Activated T-cell treated with anti-CD3 and anti-CD28 coated beads for 24 hours (primary cell): ENCODE measurements at regions not wholly inside any gene's neighbourhood (a gene's known extent, or its start where the extent isn't known, plus 50 kb on each side); places are given as distances from the start of the nearest gene placed in this dataset.

Source experiments
- DNase-seq: peaks from one replicate; pipeline ENCODE4 v3.0.0-alpha.2; 2020; ENCODE audit warnings: low read depth

DNA sequence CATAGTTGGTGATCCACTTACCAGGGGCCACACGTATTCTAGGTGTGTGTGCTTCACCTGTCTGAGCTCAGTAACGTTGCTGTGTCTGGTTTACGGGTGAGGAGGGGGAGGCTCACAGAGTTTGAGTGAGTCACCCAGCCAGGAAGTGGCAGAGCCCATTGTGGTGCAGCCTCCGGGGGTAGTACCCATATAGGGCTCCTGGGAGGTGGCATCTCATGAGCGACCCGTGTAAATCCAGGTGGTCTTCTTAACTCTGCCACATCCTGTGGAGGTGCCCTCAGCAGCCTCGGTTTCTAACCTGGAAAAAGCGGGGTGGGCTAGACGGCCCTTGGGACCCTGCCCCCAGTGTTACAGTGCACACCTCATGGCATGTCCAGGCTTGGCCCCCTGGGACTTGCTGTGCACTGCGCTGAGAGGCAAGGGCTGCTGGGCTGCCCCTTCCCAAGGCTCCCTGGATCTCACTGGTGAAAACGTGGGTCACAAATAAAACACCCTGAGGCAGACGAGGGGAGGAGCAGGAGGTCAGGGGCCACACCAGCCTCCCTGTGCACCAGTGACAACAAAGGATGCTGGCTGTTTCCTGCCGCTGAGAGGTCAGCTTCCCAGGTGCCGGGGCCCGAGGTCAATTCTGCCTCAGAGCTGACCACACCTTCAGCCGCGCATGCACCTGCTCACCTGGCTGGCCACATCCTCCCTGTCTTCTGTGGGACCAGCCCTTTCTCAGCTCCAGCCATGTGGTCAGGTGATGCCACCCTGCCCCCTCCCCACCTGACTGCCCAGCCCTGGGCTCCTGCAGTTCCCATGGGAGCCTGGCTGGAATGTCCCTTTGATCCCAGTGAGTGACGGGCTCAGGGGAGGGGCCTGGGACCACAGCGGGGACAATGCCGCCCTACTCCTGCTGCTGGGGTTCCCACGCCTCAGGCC, 305.1 kb downstream of the CTTN start:
- DNase-seq: no peak

DNA sequence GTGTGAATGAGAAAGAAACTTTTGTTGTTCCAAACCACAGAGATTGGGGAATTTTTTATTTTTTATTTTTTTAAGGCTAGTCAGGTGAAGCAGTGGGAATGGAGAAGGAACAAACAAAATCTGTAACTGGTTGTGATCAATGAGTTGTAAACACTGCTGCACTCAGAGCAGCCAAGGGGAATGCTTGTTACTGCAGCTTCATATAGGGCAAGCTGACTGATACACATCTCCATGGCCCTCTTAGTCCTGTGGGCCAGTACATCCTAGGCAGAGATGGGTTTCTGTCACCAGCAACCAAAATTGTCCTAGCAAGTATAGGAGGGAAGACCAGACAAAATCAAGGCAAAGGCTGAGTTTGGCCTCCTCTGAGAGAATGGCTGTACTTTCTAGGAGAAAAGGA, 306.8 kb downstream of the CTTN start:
- no peak for DNase-seq

DNA sequence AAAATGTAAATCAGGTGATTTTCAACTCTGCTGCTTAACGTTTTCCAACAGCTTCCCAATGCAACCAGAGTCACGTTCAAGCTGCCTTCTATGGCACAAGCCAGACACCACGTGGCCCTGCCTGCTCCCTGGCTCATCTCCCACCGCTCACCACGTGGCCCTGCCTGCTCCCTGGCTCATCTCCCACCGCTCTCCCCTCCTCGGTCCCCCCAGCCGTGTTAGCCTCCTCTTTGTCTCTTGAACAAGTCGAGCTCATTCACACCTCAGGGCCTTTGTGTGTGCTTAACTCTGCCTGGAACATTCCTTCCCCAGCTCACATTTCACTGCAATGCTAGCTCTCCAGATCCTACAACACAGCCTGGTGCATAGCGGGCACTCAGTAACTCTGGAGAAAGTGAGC, 307.6 kb downstream of the CTTN start:
- DNase-seq: no peak

DNA sequence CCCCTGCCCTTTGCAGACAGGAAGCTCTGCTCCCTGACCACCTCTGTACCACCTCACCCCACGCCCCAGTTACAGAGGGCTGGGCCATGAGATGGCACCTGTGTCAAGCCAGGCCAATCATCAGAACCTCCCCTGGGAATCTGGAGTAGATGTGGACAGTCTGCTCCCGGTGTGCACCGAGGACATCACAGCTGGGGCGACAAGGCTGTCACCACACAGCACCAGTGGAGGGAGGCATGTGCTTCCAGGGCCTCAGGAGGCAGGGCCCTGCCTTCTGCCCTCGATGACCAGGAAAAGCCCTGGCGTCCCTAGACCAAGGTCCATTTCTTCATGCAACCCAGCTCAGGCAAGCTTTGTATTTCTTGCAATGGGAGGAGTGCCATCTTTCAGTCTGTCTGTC, 309.5 kb downstream of the CTTN start:
- no peak for DNase-seq

DNA sequence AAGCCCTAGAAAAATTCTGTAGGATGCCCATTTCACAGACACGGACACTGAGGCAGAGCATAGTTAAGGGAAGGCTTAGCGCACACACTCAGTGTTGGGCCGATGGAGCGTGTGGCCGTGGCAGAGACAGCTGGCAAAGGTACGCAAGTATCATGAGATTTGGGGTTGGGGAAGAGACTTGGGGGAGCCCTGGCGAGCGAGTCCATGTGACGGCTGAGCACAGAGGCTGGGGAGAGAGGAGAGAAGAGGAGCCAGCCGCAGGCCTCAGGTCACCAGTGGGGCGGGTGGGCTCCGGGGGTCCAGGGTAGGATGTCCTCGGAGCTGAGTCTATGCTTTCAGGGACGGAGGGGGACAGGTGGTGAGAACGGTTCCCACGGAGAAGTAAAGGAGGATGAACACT, 311.3 kb downstream of the CTTN start:
- DNase-seq: no peak

DNA sequence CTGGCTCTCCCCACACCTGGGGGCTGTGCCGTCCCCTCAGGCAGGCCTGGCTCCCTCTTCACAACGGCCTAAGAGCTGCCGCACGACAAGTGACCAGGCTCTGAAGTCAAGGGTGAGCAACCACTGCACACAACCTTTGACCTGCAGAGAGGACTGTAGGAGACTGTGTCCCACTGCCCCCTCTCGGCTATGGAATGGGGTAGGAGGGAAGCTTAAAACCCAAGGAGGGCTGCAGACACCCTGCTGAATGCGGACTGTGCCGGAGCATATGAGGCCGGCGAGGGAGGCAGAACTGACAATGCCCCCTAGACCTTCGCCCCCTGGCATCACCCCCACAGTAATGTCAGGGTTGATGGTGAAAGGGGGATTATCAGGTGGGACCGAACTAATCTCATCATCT, 311.9 kb downstream of the CTTN start:
- no peak for DNase-seq

DNA sequence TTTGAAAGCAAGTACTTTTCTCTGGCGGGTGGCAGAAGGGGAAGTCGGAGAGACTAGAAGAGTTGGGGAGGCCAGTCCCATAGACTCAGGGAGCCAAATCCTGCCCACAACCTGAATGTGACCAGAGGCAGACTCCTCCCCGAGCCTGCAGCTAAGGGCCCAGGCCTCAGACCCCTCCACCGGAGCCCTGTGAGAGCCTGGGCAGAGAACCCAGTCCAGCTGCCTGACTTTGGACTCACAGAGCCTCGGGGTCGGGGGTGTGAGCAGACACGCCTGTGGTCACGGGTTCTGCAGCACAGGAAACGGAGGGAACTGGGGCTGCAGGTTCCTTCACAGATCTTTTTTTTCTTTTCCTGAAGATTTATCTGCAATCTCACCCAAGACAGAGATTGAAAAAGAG, 312.3 kb downstream of the CTTN start:
- DNase-seq: no peak

DNA sequence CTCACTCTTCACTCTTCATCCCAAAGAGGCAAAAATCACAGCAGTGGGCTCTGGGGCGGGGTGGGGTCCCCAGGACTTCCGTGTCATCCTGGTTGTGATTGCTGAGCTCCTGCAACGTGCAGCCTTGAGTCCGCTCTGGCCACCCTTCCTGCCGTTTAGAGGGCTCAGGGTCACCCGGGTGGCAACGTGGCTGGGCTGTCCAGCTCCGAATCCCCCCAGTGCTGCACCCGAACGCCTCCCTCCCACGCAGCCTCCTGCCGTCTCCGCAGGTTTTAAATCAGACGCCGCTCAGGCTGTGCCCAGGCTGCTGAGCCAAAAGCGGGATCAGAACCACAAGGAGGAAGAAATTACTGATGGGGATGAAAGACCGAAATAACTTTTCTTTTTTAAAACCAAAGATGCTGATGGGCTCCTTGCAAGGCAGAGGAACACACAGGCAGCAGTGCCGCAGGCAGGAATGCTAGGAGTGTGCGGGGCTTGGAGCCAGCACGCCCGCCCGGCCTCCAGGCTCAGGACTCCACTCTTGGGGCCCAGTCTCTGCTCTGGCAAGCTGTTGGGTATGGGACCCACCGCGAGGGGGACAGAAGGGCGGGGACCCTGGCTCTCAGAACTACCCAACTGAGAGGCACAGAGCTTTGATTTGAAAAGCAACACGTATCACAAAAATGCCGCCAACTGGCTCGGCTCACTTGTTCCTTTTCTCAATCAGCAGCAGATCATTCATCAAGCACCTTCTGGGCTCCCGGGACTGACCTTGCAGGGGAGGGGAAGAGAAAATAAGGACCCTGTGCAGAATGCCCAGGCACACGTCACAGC, 313.0 kb downstream of the CTTN start:
- DNase-seq: no peak

DNA sequence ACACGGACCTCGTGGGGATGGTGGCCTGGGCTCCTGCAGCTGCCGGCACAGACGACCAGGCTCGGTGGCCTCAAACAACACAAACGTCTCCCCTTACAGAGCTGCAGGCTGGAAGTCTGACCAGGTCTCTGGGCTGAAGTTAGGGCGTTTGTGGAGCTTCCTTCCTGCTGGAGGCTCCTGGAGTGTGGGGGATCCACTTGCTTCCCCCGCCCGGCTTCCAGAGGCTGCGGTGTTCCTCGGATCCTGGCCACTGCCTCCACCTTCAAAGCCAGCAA, 313.5 kb downstream of the CTTN start:
- DNase-seq: no peak

DNA sequence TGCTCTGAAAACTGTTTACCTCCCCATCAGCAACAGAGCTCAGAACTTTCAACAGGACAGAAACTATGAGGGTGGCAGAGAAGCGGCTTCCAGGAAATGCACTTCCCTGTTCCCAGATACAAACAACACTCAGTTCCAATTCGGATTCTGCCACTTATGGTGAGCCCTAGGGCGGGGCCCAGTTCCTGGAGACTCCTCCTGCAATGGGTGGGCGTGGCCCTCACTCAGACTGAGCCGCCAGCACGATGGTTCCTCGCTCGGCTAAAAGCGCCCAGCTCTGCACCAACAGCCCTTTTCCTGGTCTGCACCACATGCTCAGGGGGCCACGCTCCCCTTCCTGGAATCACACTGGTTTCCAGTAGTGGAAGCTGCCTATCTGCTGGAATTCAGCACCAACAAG, 314.1 kb downstream of the CTTN start:
- no peak for DNase-seq

DNA sequence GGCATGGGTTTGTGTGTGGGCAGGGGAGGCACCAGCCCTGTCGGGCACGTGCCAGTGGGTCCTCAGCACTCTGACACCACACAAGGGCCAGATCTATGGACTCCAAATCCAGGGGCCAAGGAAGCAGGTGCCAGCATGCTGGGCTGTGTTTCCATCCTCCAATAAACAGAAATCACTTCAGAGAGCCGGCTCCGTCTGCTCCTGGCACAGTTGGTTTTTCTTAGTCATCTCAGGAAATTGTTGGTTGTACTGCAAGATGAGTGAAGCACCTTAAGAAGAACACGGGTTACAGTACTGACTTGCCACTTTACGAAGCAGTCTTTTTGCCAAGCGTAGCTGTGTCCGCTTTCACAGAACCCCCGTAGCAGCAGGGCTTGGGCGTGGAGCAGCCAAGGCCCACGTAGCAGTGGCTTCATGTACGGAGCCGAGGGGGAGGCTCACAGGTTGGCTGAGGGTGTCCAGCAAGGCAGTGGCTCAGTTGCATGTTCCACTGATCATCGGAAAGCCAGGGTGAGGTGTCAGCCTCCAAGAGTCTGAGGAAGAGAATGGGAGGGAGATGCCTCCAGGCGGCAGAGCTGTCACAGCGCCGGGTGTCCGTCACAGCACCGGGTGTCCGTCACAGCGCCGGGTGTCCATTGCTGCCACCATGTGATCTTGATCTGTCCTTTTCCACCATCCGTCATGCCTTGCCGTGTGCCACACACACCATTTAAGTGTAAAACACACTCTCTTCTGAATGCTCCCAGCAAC, 314.9 kb downstream of the CTTN start:
- DNase-seq: no peak

DNA sequence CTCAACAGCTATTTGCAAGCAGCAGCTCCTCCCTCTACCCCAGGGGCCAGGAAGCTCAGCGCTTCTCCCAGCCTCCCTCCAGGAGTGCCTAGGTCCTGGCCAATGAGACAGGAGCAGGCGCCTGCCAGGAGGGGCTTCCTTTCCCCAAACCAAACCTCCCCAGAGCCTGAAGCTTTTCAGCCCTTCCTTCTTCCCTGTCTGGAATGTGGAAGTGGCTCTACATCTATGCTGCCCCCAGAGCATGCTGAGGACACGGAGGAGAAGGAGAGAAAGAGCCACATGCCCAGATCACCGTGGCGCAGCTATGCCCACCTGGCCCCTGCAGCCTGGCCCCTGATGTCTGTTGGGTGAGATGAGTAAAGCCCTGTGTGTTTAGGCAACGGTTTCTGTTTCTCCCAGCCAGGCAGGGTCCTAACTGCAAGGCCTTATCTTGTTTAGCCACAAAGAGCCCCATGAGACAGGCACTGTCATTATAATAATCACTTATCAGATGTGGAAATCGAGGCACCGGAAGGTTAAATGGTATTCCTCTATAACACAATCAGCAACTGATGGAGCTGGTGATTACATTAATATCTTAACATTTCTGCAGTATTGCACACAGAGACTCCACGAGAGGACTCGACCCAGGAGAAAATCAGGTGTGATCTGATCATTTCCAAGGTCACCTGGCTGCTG, 315.8 kb downstream of the CTTN start:
- DNase-seq: no peak

DNA sequence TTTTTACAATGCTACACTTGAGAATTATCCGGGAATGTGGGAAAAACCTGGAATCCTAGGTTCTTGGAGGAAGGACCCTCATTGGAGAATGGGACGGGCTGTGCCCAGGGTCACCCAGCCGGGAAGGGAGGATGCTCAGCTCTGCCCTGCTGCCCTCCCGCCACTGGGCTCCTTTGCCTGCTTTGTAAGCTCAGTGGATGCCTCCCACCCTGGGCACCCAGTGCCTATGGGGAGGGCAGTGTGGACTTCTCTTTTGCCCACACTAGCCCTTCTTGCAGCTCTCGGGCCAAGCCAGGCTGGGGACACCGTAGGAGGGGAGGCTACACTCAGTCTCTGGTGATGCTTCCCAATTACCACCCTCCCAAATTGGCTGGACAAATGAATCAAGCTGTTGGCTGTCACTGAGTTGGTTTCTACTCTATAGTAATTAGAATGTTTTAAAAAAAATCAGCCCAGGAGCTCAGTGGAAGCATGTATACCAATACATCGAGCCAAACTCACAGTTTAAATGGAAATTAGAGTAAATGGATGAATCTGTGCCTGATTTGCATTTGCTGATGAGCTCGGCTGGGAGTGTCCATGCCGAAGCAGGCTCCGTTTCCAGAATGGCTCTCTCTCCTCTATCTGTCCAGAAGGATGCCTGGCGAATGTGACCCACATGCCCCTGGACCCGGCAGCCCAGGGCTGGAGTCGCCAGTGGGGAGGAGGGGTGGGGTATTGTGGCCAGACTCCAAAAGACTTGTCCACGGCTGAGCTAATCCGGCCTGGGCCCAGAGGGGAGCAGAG, 317.0 kb downstream of the CTTN start:
- DNase-seq: no peak

DNA sequence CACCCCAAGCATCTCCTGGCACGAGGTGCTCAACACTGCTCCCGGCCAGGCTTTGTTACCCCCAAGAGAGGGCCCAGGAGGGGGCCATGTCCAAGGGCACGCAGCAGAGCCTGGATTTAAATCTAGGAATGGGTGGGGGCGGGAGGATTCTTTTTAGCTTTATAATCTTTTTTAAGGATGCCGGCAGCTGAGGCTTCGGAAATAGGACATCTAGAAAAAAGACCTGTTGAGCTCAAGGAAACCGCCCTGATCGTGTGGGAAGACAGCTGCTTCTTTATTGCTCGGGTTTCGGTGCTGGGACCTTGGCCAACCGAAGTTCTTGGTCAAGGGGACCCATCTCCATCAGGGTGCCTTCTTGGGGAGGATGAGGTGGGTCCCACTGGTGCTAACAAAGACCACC, 317.9 kb downstream of the CTTN start:
- DNase-seq: no peak

DNA sequence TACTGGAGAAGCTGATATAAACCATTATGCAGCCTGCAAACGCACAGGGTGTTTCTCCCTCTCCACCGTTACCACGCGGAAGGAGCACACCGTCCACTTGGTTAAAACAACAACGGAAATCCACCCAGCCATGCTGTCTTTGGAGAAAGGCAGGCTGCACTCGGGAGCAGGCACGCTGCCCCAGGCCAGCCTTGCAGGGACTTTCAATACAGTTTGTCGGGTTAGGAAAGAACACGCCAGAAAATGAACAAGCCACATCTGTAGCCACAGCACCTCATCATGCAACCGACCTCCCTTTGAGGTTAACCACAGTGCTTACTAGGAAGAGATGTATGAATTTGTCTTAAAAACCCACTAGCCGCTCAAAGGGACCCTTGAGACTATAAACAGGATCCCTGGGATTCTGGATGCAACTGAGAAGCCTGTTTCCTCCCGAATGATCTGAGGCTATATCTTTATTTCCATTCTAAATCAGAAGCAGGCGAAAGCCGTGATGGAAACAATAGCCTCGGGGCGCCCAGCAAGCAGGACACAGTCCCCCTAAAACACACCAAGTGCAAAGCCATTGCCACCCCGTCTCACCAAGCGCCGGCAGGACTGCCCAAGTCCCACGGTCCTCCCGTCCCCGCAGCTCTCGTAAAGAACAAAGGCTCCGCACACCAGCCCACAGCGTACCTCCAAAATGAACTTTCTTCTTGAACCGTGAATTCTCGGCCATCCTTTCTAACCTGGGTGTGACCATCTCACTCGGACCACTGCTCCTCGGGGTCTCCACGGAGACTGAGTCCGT, 318.9 kb downstream of the CTTN start:
- DNase-seq: no peak

DNA sequence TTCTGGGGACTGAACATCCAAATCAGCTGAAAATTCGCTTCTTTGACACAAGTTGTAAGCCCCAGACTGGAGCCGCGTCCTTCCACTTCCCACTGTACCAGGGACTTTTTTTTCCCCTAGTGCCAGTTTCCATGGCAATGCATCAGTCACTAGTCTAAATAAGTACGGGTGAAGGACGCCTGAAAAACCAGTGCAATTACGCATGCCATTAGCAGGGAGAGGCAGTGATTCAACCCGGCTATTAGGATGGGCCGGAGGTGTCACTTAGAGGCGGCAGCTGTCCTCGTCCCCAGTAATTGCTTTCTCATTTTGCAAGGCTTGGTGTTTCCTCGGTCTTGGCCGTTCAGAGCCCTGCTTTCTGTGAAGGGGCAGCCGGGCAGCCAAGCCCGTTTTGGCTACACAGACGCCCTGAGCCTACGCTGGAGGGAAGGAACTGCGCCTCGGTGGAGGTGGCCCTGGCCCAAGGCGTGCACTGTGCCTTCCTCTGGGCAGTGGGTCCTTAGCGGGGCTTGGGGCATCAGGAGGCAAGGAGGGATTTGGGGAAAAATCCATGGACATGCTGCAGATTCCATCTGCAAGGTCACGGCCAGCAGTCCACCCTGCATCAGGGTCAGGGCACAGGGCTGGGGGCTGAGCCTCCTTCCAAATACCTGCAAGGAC, 319.7 kb downstream of the CTTN start:
- no peak for DNase-seq

DNA sequence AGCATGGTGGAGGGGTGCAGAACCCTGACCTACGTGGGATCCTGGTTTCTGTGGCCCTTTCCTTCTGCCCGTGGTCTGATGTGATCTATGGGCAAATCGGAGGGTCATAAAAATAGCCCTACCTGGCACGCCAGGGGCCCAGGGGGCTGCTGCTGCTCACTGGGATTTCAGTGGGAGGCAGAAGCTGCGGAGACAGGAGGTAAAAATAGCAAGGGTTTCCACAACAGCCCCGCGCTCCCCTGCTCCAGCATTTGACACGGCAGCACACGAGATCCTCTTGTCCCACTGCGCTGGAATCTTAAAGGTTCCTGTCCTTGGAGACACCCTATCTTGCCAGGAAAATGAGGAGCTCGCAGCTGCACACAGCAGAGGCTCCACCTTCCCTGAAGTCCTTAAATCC, 321.2 kb downstream of the CTTN start:
- DNase-seq: no peak

DNA sequence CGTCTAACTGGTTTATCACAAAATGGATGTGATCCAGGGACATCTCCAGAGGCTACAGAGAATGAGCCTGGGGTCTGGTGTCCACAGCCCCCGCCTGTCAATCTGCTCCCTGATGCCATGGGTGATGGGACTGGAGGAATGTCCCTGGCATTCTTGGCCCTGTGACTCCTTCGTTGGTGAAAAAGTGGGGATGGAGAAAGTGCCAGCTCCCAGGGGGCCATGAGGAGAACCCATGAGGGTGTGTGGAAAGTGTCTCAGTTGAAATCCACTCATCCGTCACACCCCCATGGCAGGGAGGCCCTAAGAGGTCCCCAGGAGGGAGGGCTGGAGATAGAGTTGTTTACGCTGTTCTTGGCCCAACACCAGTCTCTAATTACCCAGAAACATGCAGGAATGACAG, 322.0 kb downstream of the CTTN start:
- no peak for DNase-seq

DNA sequence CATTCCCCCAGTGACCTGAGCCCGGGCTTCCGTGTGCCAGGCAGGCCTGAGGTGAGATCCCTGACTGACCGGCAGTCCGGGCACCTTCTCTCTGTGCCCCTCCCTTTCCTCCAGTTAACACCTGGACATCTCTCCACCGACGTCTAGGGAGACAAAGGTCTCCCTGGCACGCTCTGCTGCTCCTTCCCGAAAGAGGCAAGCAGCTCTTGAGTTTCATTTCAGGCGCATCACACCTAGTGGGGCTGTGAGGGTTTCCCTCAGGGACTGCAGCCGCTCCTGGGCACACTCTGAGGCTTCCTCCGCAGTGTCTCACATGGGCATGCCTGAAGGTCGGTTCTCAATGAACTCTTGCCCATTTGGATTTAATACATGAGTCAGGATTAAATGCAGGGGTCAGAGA, 322.7 kb downstream of the CTTN start:
- no peak for DNase-seq

DNA sequence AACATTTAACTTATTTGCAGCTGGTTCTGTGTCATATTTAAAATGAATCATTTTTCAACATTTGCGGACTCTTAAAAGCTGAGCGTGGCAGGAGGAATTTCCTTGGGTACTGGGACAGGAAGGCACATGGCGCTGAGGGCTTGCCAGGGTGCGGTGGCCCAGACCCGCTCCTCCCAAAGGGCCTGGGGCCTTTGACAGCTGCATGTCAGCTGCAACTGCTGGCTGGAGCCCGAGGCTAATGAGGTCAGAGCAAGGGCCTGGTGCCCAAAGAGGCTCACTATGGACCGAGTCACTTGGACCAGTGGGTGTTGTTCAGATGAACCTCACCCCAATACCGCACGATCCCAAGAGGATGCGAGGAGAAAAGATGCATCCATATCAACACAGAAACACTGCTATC, 326.9 kb downstream of the CTTN start:
- no peak for DNase-seq
